IMR-90 (cell line): ENCODE measurements at regions not wholly inside any gene's neighbourhood (a gene's known extent, or its start where the extent isn't known, plus 50 kb on each side); places are given as distances from the start of the nearest gene placed in this dataset.

Experiments
- ATAC-seq: fragments of 200-7000 bp; cut with Tn5 transposase; 2 replicates; pipeline ENCODE4 v1.9.1; 2020; ENCODE audit warnings: low read depth, mild to moderate bottlenecking, moderate library complexity
- BruUV-seq: library from RNA; stranded (reverse); fragments of 400-500 nt; replicated peaks from 2 replicates; lab custom pipeline; 2021; lab: Mats Ljungman, UMichigan
- CTCF ChIA-PET: fragments of 300-600 bp; formaldehyde crosslinking; extraction: SDS; loops from one replicate; lab custom pipeline; 2021; ENCODE audit warnings: antibody characterized with exemption; lab: Yijun Ruan, JAX
- POLR2A ChIA-PET: fragments of 300-600 bp; sonication (Branson Sonifier 250); formaldehyde crosslinking; loops from one replicate; lab custom pipeline; 2022; ENCODE audit warnings: antibody characterized with exemption; ENCODE audit not compliant: unreplicated experiment; lab: Charles Lee
- DNase-seq: peaks from one replicate; pipeline ENCODE4 v3.0.0; 2013
- H2AFZ ChIP-seq: replicated peaks from 2 replicates; pipeline ENCODE3; 2013; ENCODE audit warnings: low read length, mild to moderate bottlenecking; ENCODE audit not compliant: poor library complexity
- H2AK5ac ChIP-seq: 2 replicates; pipeline ENCODE4 v1.6.1; 2013; ENCODE audit warnings: low read depth, low read length, inconsistent platforms
- H2AK9ac ChIP-seq: replicated peaks from 2 replicates; pipeline ENCODE3; 2013; ENCODE audit warnings: mild to moderate bottlenecking, low read depth, low read length, moderate library complexity; ENCODE audit not compliant: poor library complexity
- H2BK120ac ChIP-seq: 2 replicates; pipeline ENCODE4 v1.6.1; 2013; ENCODE audit warnings: low read depth, low read length, inconsistent platforms
- H2BK15ac ChIP-seq: 3 replicates; pipeline ENCODE4 v1.6.1; 2013; ENCODE audit warnings: low read depth, low read length, inconsistent platforms
- H2BK20ac ChIP-seq: 2 replicates; pipeline ENCODE4 v1.6.1; 2013; ENCODE audit warnings: low read depth, mild to moderate bottlenecking, inconsistent platforms, low read length, moderate library complexity
- H2BK5ac ChIP-seq: 2 replicates; pipeline ENCODE4 v1.6.1; 2013; ENCODE audit warnings: mild to moderate bottlenecking, low read depth, low read length, inconsistent platforms; ENCODE audit not compliant: poor library complexity, severe bottlenecking
- H3K14ac ChIP-seq: replicated peaks from 2 replicates; pipeline ENCODE4 v1.6.1; 2013; ENCODE audit warnings: low read depth, low read length, inconsistent platforms
- H3K18ac ChIP-seq: 2 replicates; pipeline ENCODE4 v1.6.1; 2013; ENCODE audit warnings: low read depth, low read length, control low read depth
- H3K23ac ChIP-seq: 2 replicates; pipeline ENCODE4 v1.6.1; 2013; ENCODE audit warnings: low read depth, low read length, inconsistent platforms
- H3K27ac ChIP-seq: 2 replicates; pipeline ENCODE4 v1.5.1; 2013; ENCODE audit warnings: mild to moderate bottlenecking, control low read depth, low read length; ENCODE audit not compliant: insufficient read depth
- H3K27me3 ChIP-seq: 2 replicates; pipeline ENCODE4 v1.6.1; 2013; ENCODE audit warnings: low read length; ENCODE audit not compliant: control insufficient read depth, insufficient read depth
- H3K36me3 ChIP-seq: 2 replicates; pipeline ENCODE4 v1.6.1; 2013; ENCODE audit warnings: low read length, mixed read lengths; ENCODE audit not compliant: control insufficient read depth, insufficient read depth
- H3K4ac ChIP-seq: 2 replicates; pipeline ENCODE4 v1.6.1; 2013; ENCODE audit warnings: low read depth, low read length, inconsistent platforms
- H3K4me1 ChIP-seq: 2 replicates; pipeline ENCODE4 v1.6.1; 2013; ENCODE audit warnings: low read length, mixed read lengths; ENCODE audit not compliant: control insufficient read depth, insufficient read depth
- H3K4me2 ChIP-seq: 2 replicates; pipeline ENCODE4 v1.6.1; 2013; ENCODE audit warnings: low read depth, mild to moderate bottlenecking, control low read depth, low read length, moderate library complexity
- H3K4me3 ChIP-seq: 2 replicates; pipeline ENCODE4 v1.5.1; 2013; ENCODE audit warnings: low read depth, mild to moderate bottlenecking, control low read depth, low read length, moderate library complexity; ENCODE audit not compliant: insufficient read depth
- H3K56ac ChIP-seq: 2 replicates; pipeline ENCODE4 v1.6.1; 2013; ENCODE audit warnings: low read length, inconsistent platforms; ENCODE audit not compliant: insufficient read depth; ENCODE audit errors: extremely low read depth
- H3K79me1 ChIP-seq, 2 experiments: 2 replicates each; pipeline ENCODE4 v1.6.1; 2013; ENCODE audit warnings: low read length in 2 of 2, inconsistent platforms in 1 of 2, low read depth in 1 of 2
- H3K9ac ChIP-seq: 2 replicates; pipeline ENCODE4 v1.6.1; 2013; ENCODE audit warnings: low read depth, low read length, control low read depth
- H3K9me1 ChIP-seq: 2 replicates; pipeline ENCODE4 v1.6.1; 2013; ENCODE audit warnings: low read length, inconsistent platforms; ENCODE audit not compliant: insufficient read depth
- H3K9me3 ChIP-seq: 2 replicates; pipeline ENCODE4 v1.6.1; 2013; ENCODE audit warnings: low read length; ENCODE audit not compliant: control insufficient read depth, insufficient read depth
- H4K20me1 ChIP-seq: 2 replicates; pipeline ENCODE4 v1.6.1; 2013; ENCODE audit warnings: low read length, inconsistent platforms; ENCODE audit not compliant: insufficient read depth
- H4K5ac ChIP-seq: 2 replicates; pipeline ENCODE4 v1.6.1; 2013; ENCODE audit warnings: mild to moderate bottlenecking, low read depth, low read length, control low read depth
- H4K8ac ChIP-seq, 2 experiments: 2 replicates each; pipeline ENCODE4 v1.6.1; 2013; ENCODE audit warnings: low read depth in 2 of 2, low read length in 2 of 2, control low read depth in 1 of 2, inconsistent platforms in 1 of 2
- H4K91ac ChIP-seq: 2 replicates; pipeline ENCODE4 v1.6.1; 2013; ENCODE audit warnings: low read depth, low read length, inconsistent platforms; ENCODE audit not compliant: insufficient read depth
- BHLHE40 ChIP-seq: fragments of 150-350 bp; IDR thresholded peaks from 2 replicates; pipeline ENCODE4 v1.6.1; 2016; ENCODE audit warnings: mild to moderate bottlenecking, low read depth, low read length
- MAFK ChIP-seq: IDR thresholded peaks from 2 replicates; pipeline ENCODE4 v1.6.1; 2012; ENCODE audit warnings: low read depth, low read length, improper control_type of control experiment
- RFX5 ChIP-seq: IDR thresholded peaks from 2 replicates; pipeline ENCODE4 v1.8.0; 2012; ENCODE audit warnings: low read depth, mild to moderate bottlenecking, low read length, moderate library complexity
- SMC3 ChIP-seq: fragments of 150-350 bp; IDR thresholded peaks from 2 replicates; pipeline ENCODE4 v1.6.1; 2016; ENCODE audit warnings: low read depth, mild to moderate bottlenecking, antibody characterized with exemption, low read length, moderate library complexity
- WGBS, 2 experiments: methylation state at CpG; one replicate each; pipeline versions ENCODE4 v1.1.5 to v1.1.7; 2013; ENCODE audit warnings: missing lambda C conversion rate in 2 of 2; ENCODE audit not compliant: insufficient read length in 1 of 2; ENCODE audit errors: extremely low coverage in 2 of 2; 5-methylcytosine and 5-hydroxymethylcytosine counted together
- dilution Hi-C: fragments of 300-500 bp; cut with HindIII; formaldehyde crosslinking; loops from one replicate; pipeline ENCODE4 v1.14.3; 2018; ENCODE audit warnings: low sequenced_read_pairs; ENCODE audit not compliant: unreplicated experiment
- in situ Hi-C: fragments of 300-500 bp; cut with MboI; formaldehyde crosslinking; loops from 3 replicates; pipeline ENCODE4 v1.14.3; 2019; ENCODE audit warnings: low sequenced_read_pairs, inconsistent platforms, mixed read lengths
- intact Hi-C: fragments of 100-400 bp; cut with micrococcal nuclease; formaldehyde crosslinking; loops from 2 replicates; pipeline ENCODE4 v1.10.0; 2022

GRCh38 chr3:96678325-96678724, 136.1 kb upstream of the EPHA6 start:
- POLR2A ChIA-PET, result no interaction called here
- no peak overlapping the region for H3K14ac ChIP-seq
- H2AFZ ChIP-seq, result no peak overlapping the region
- H3K9ac ChIP-seq, result no peak overlapping the region
- H2BK15ac ChIP-seq, result no peak overlapping the region
- no peak overlapping the region for H2AK9ac ChIP-seq
- H3K79me1 ChIP-seq, result no peaks in the 10 kb centered on the region
- H4K20me1 ChIP-seq, result no peaks in the 10 kb centered on the region
- CTCF ChIA-PET, result no interaction called here
- no peak overlapping the region for H3K27ac ChIP-seq
- no peak overlapping the region for H3K4me2 ChIP-seq
- no peaks in the 10 kb centered on the region for H3K4me1 ChIP-seq
- H3K23ac ChIP-seq, result no peak overlapping the region
- H4K5ac ChIP-seq, result no peak overlapping the region
- H3K4ac ChIP-seq, result no peak overlapping the region
- no peaks in the 10 kb centered on the region for H3K36me3 ChIP-seq
- H3K4me3 ChIP-seq, result no peak overlapping the region
- H2AK5ac ChIP-seq, result no peak overlapping the region
- no CpG with 5 or more reads among the region's 3 CpGs for WGBS, 2 experiments
- H2BK120ac ChIP-seq, result no peak overlapping the region
- no peak for DNase-seq
- dilution Hi-C loops (no loop called here), in situ Hi-C loops (no loop called here), intact Hi-C loops (no loop called here)
- H3K9me1 ChIP-seq, result no peaks in the 10 kb centered on the region
- H3K27me3 ChIP-seq, result no peaks in the 10 kb centered on the region
- TF ChIP-seq RFX5, result no peak
- no peak for TF ChIP-seq BHLHE40
- no peak for TF ChIP-seq MAFK
- no peak for TF ChIP-seq SMC3
- no peak for ATAC-seq
- H4K8ac ChIP-seq, result no peak overlapping the region
- H3K9me3 ChIP-seq, result peaks cover 5% of the 10 kb centered on the region; the same call in 1 of the 2 replicates
- no peak overlapping the region for H3K18ac ChIP-seq
- H2BK5ac ChIP-seq, result no peak overlapping the region
- no peak overlapping the region for H3K56ac ChIP-seq
- no TSS peak for BruUV-seq
- H4K91ac ChIP-seq, result no peak overlapping the region
- no peak overlapping the region for H2BK20ac ChIP-seq
